NCI-H146 (cell line): ENCODE measurements at regions not wholly inside any gene's neighbourhood (a gene's known extent, or its start where the extent isn't known, plus 50 kb on each side); places are given as distances from the start of the nearest gene placed in this dataset.
"Not testable (repeated sequence)": the region's sequence is repeated elsewhere in the genome, so short reads cannot be mapped to it uniquely, and the experiment has no call there.

ENCODE experiments used
- DNase-seq: peaks from one replicate; lab custom pipeline; 2025; lab: John Stamatoyannopoulos, UW

- DNase-seq: not testable (repeated sequence)
These were observed 108.1 kb downstream of the PROX1 start for GRCh38 chr1:214095896-214096295.

GRCh38 chr1:214101246-214101645 lies 113.5 kb downstream of the PROX1 start:
- no peak for DNase-seq

DNA sequence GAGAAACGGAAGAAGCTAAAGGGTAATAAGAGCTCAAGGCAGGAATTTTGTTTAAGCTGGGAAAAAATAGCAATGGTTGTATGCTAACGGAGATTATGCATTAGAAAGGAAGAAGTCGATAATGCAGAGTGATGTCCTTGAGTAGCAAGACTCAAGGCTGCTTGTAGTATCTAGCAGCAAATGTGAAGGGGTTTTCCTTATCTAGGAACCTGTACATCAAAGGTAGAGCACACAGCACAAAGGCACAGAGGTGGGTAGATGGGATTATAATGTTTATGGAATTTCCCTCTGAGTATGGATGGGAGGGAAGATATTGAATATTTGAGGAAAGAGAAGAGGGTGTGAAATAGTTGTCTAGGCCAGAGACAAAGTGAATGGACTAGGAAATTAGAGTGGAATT lies 114.1 kb downstream of the PROX1 start:
- no peak for DNase-seq

- DNase-seq: no peak
These were observed 115.1 kb downstream of the PROX1 start for GRCh38 chr1:214102907-214103306.

DNA sequence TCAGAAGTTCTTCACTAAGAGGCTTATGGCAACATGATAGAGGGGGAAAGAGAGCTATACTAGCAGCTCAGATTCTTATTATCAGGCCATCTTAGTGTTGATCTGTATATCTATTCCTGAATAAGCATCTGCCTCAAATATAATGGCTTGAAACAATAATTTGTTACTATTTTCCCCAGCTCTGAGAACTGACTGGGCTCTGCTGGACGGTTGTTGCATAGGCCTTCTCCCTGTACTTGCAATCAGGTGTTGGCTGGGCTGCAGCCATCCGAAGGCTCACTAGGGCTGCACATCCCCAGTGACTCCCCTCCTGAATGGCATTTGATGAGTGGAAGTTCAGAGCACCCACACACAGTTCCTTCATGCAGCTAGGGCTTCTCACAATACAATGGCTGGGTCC lies 116.0 kb downstream of the PROX1 start:
- no peak for DNase-seq

GRCh38 chr1:214106375-214106774 lies 118.6 kb downstream of the PROX1 start:
- no peak for DNase-seq

- DNase-seq: no peak
These were observed 119.7 kb downstream of the PROX1 start for GRCh38 chr1:214107322-214108096.

DNA sequence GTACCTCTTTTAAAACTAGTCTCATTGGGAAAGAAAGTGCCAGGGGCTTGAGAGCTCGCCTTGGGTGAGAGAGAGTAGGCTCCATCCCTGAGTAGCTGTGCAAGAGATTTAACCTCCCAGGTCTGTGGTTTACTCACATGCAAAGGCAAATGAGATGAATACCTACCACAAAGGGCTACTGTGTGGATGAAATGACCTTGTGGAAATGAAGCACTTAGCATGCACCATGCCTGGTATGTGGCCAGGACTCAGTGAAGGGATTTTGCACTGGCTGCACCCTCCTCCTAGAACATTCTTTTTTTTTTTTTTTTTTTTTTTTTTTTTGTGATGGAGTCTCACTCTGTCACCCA lies 120.3 kb downstream of the PROX1 start:
- no peak for DNase-seq

DNA sequence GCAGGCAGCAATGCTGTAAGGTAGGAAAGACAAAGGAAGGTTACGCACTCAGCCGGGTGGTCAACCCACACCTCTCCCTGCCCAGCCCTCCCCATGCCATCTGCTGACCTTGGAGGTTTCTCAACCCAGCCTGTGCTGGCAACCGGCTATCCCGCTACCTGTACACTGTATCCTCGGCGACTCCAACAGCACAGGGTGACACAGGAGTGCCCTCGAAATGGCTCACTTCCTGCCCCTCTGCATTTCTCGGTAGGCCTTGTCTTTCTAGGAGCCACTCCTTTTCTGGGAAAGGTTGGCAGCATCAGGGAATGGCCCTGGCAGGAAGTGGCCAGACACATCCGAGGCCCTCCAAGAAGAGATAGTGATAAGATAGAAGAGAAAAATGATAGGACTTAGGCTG lies 124.0 kb downstream of the PROX1 start:
- no peak for DNase-seq

DNA sequence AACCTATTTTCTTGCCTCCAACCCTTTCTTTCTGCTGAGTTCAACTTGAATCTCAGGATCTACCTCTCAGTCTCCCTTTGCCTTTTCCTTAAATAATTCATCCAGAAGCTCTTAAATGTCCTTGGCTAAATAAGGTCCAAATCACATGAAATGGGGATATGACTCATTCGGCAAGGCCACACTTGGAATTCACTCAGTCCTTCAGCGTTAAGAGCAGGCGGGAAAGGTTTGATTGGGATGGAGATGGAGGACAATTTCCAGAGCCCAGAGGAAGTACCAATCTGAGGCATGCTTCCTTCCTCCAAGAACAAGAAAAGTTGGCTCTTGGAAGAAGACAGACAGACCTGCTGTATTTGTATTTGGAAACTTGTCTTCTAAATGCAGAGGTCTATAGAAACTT lies 128.5 kb downstream of the PROX1 start:
- no peak for DNase-seq

- DNase-seq: no peak
These were observed 130.0 kb downstream of the PROX1 start for GRCh38 chr1:214117780-214118179.

DNA sequence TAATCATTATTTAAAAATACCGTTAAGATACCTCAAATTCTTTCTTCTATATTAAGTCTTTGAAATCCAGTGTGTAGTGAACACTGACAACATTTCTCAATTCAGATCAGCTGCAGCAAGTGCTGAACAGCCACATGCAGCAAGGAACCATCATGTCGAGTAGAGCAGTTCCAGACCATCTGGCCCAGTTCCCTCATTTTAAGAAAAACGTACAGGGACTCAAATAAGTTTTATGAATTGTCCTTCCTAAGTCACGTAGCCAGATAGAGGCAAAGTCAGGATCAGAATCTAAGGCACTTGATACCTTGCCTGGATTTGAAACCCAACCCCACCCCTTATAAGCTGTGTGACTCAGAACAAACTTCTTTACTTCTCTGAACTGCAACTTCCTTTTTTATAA lies 132.4 kb downstream of the PROX1 start:
- DNase-seq: no peak

- DNase-seq: peak; percentile 68
These were observed 133.2 kb downstream of the PROX1 start for GRCh38 chr1:214120951-214121350.

GRCh38 chr1:214122110-214122509 lies 134.3 kb downstream of the PROX1 start:
- DNase-seq: no peak

DNA sequence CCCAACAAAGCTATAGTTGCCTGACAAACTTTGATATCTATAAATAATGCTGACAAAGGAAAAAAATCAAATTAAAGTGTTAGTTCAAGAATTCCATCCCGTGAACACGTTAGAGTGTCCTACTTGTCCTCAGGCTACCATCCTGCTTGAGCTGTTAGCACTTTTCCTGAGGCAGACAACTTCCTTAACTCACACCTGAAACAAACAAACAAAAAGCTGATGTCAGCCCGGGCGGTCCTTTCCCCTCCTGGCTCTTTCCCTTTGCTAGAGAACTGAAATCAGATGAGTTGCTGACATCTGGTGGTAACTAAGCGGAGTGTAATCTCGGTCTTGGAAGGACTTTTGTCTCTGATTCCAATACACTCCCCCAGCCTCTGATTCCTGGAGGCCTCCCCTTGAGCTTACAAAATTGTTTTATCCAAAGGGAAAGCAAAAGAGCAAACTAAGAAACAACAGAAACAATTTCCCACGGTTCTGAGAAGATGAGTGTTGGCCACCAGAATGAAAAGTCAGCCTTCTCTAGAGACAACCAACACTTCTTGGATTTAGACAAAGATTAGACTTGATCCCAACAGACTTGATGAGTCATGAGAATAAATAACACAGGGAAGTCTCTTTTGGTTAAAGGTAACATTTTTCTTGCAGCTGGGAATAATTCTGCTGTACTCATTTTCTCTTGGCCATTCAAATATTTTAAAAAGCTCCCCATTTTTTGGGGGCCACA lies 135.4 kb downstream of the PROX1 start:
- DNase-seq: peak; percentile 87

GRCh38 chr1:214124281-214124805 lies 136.6 kb downstream of the PROX1 start:
- peak; percentile 20 for DNase-seq

DNA sequence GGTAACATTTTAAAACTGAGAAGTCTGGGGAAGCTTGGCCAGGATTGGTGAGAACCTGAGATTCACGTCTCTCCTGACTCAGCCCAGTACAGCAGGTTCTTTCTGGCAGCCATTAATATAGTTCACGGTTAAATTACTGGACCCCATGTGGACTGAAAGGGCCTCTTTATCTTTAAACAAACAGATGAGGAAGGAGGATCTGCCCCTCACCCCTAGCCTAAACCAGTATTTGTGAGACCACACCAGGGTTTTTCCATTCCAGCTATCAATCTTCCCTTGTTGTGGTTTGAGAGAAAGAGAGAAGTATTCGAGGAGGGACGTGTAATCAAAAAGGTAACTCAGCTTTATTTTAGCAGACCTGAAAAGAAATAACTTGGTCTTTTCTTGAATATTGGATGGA lies 137.1 kb downstream of the PROX1 start:
- DNase-seq: peak; percentile 95

DNA sequence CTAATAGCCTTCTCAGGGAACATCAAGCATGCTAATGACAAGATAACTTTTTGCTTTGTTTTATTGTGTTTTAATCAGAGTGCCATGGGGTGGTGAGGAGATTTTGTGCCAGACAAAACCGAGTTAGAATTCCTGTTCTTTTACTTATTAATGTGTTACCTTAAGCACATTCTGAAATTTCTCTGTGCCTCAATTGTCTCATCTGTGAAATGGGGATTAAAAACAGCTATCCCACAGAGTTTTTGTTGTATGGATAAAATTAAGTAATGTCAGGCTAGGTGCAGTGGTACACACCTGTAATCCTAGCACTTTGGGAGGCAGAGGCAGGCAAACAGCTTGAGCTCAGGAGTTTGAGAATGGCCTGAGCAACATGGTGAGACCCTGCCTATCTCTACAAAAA lies 138.0 kb downstream of the PROX1 start:
- DNase-seq: no peak

DNA sequence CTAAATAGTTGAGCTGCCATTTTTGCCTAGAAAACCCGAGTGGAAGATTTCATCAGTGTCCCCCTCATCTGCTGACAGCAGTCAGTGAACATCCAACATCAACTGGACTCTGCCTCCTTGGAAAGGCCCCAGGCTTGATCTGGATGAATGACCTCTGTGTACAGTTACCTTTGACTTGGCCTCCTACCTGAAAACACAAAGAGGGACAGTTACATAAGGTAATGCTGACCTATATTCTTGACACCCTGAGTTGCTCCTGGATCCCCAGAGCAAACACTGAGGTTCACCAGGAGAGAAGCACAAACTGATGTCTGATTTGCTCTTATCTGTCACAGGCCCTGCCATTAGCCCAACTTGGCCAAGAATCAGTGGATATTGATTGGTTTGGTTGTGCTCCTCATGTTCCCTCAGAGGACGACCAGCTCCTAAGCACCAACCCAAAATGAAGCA lies 138.9 kb downstream of the PROX1 start:
- DNase-seq: no peak

GRCh38 chr1:214127705-214128104 lies 139.9 kb downstream of the PROX1 start:
- no peak for DNase-seq

GRCh38 chr1:214135886-214136285 lies 145.1 kb upstream of the SMYD2 start:
- no peak for DNase-seq

GRCh38 chr1:214136324-214136919 lies 144.5 kb upstream of the SMYD2 start:
- peak; percentile 67 for DNase-seq

DNA sequence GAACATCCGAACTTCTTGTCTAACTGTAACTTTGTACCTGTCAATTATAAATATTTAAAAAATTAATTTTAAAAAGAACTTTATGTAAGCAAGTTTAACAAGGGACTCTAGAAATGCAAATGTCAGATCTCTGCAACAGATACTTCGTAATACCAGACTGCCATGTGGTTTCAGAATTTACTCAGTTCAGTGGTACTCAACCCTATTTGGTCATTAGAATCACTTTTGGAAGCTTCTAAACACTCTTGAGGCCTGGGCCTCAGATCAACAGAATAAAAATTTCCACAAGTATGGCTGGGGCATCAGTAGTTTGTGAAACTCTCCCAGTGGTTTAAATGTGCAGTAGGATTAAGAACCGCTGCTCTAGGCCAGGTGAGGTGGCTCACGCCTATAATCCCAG lies 139.5 kb upstream of the SMYD2 start:
- DNase-seq: no peak
